GM21576 (cell line): ENCODE measurements at regions not wholly inside any gene's neighbourhood (a gene's known extent, or its start where the extent isn't known, plus 50 kb on each side); places are given as distances from the start of the nearest gene placed in this dataset.
"Not testable (repeated sequence)": the region's sequence is repeated elsewhere in the genome, so short reads cannot be mapped to it uniquely, and the experiment has no call there.

Experiments
- ATAC-seq: cut with Tn5 transposase; IDR thresholded peaks from one replicate; pipeline ENCODE4 v1.9.1; 2021; ENCODE audit warnings: mild to moderate bottlenecking, moderate library complexity; ENCODE audit not compliant: unreplicated experiment

GRCh38 chr9:81083854-81084512 lies 605.4 kb downstream of the TLE1 start:
- no peak for ATAC-seq

GRCh38 chr9:81083067-81083466 lies 606.3 kb downstream of the TLE1 start:
- no peak for ATAC-seq

GRCh38 chr9:81082221-81082620 lies 607.1 kb downstream of the TLE1 start:
- no peak for ATAC-seq

GRCh38 chr9:81080900-81081299 lies 608.4 kb downstream of the TLE1 start:
- no peak for ATAC-seq

GRCh38 chr9:81080185-81080584 lies 609.2 kb downstream of the TLE1 start:
- ATAC-seq = no peak

GRCh38 chr9:81079055-81079454 lies 610.3 kb downstream of the TLE1 start:
- no peak for ATAC-seq

GRCh38 chr9:81078555-81078954 lies 610.8 kb downstream of the TLE1 start:
- ATAC-seq = no peak

GRCh38 chr9:81077572-81077971 lies 611.8 kb downstream of the TLE1 start:
- no peak for ATAC-seq

GRCh38 chr9:81076131-81076530 lies 613.2 kb downstream of the TLE1 start:
- no peak for ATAC-seq

GRCh38 chr9:81074221-81074620 lies 615.1 kb downstream of the TLE1 start:
- no peak for ATAC-seq

GRCh38 chr9:81073821-81074220 lies 615.5 kb downstream of the TLE1 start:
- ATAC-seq = no peak

- no peak for ATAC-seq
Observed at GRCh38 chr9:81072758-81073157, 616.6 kb downstream of the TLE1 start.

GRCh38 chr9:81071108-81071507 lies 618.2 kb downstream of the TLE1 start:
- ATAC-seq = no peak

GRCh38 chr9:81070689-81071088 lies 618.7 kb downstream of the TLE1 start:
- ATAC-seq = no peak

GRCh38 chr9:81069923-81070322 lies 619.4 kb downstream of the TLE1 start:
- ATAC-seq = no peak

- no peak for ATAC-seq
Observed at GRCh38 chr9:81069038-81069795, 620.1 kb downstream of the TLE1 start.

GRCh38 chr9:81062995-81063394 lies 626.4 kb downstream of the TLE1 start:
- ATAC-seq = not testable (repeated sequence)

GRCh38 chr9:81058782-81059181 lies 630.6 kb downstream of the TLE1 start:
- ATAC-seq = no peak

- no peak for ATAC-seq
Observed at GRCh38 chr9:81053298-81054025, 635.9 kb downstream of the TLE1 start.

- ATAC-seq = no peak
Observed at GRCh38 chr9:81052846-81053245, 636.5 kb downstream of the TLE1 start.

- no peak for ATAC-seq
Observed at GRCh38 chr9:81047280-81047679, 642.1 kb downstream of the TLE1 start.

GRCh38 chr9:81045658-81046057 lies 643.7 kb downstream of the TLE1 start:
- ATAC-seq = no peak
